ENCODE measurements at regions not wholly inside any gene's neighbourhood (a gene's known extent, or its start where the extent isn't known, plus 50 kb on each side); places are given as distances from the start of the nearest gene placed in this dataset.

DNA sequence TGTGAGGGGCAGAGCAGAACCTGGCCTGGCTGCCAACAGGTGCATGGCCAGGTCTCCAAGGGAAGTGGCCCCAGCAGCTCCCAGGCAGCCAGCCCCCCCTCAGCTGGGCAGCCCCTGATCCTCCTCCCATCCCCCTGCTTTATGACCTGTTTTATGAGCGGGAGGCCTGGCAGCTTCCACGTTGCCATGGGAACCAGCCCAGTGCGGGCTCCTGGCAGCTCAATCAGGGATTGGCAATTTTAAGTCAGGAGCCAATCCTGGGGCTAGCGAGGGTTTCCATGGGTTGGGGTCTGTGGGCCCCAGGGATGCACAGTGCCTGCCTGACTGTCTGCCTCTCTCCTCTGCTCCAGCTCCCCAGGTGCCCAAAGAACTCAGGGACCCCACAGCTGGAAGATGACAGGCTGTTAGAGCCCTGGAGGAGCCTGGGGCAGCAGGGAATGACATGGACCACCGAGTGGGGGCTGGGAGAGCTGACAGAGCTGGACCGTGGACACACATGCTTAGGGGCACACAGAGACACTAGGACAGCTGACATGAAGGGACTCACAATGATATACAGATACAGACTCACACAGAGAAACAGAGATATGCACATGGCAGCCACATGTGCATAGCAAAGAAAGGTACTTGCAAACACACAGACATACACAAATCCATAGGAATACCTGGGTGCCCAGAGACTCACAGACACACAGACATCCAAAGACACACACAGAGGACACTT lies 56.5 kb upstream of the SIRPA start:
- DNase-seq (ENCODE audit: low read depth, low spot score), result no peak
- peaks cover 25% of the 10 kb centered on the region for H3K9me3 ChIP-seq (ENCODE audit: insufficient read depth, low read length)
- H3K36me3 ChIP-seq (ENCODE audit: insufficient read depth, insufficient read length, low read length), result no peaks in the 10 kb centered on the region
- H3K4me3 ChIP-seq (ENCODE audit: insufficient read length, low read depth), result no peak overlapping the region
- H3K4me1 ChIP-seq (ENCODE audit: insufficient read depth, insufficient read length), result peaks cover 3% of the 10 kb centered on the region
- no peaks in the 10 kb centered on the region for H3K27me3 ChIP-seq (ENCODE audit: insufficient read depth, insufficient read length)
- H3K9ac ChIP-seq (ENCODE audit: insufficient read length, low read depth), result no peak overlapping the region
- TF ChIP-seq ZNF274 (IDR thresholded peaks at IDR 0.05; ENCODE audit: low read depth, low read length) (no peak), YY1 (IDR thresholded peaks at IDR 0.05; ENCODE audit: insufficient read depth, insufficient read length) (no peak), SUZ12 (IDR thresholded peaks at IDR 0.05; ENCODE audit: extremely low read depth, insufficient read depth, insufficient read length) (no peak)

DNA sequence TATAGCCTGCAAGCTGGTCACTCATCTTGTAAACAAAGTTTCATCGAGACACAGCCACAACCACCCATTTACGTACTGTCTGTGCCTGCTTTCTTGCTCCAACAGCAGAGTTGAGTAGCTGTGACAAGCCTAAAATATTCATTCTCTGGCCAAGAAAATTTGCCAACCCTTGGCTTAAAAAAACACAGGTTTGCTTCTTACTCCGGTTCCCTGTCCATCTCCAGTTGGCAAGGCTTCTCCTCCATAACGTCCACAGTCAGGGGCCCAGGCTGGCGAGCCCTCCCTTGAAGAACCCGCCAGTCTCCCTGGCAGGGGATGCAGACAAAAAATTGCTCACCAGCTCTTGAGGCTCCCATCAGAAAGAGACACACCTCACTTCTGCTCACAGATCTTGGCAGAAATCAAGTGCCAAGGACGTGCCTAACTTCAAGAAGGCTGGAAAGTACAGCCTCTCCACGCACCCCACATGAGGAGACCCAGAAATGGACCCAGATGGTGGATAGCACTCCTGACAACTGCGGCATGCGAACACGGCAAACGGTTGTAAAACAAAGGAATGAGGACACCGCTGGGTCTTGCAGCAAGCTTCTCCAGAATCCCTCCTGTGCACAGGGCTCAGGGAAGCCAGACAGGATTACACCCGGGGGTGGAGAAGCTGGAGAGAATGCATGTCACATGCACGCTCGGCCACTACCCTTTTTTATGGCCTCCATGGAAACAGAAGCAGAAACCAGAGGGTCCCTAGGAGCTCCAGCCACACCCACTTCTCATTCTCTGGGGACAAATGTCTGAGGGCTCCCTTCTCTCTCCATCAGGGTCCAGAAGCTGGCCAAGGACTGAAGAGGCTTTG lies 59.8 kb upstream of the SIRPA start:
- Histone ChIP-seq H3K9ac (ENCODE audit: insufficient read length, low read depth) (no peak overlapping the region), H3K27me3 (ENCODE audit: insufficient read depth, insufficient read length) (no peaks in the 10 kb centered on the region), H3K4me1 (ENCODE audit: insufficient read depth, insufficient read length) (peaks cover 7% of the 10 kb centered on the region), H3K9me3 (ENCODE audit: insufficient read depth, low read length) (peaks cover 21% of the 10 kb centered on the region), H3K4me3 (ENCODE audit: insufficient read length, low read depth) (no peak overlapping the region), H3K36me3 (ENCODE audit: insufficient read depth, insufficient read length, low read length) (no peaks in the 10 kb centered on the region)
- TF ChIP-seq ZNF274 (IDR thresholded peaks at IDR 0.05; ENCODE audit: low read depth, low read length) (no peak), SUZ12 (IDR thresholded peaks at IDR 0.05; ENCODE audit: extremely low read depth, insufficient read depth, insufficient read length) (no peak), YY1 (IDR thresholded peaks at IDR 0.05; ENCODE audit: insufficient read depth, insufficient read length) (no peak)
- DNase-seq (ENCODE audit: low read depth, low spot score), result no peak

DNA sequence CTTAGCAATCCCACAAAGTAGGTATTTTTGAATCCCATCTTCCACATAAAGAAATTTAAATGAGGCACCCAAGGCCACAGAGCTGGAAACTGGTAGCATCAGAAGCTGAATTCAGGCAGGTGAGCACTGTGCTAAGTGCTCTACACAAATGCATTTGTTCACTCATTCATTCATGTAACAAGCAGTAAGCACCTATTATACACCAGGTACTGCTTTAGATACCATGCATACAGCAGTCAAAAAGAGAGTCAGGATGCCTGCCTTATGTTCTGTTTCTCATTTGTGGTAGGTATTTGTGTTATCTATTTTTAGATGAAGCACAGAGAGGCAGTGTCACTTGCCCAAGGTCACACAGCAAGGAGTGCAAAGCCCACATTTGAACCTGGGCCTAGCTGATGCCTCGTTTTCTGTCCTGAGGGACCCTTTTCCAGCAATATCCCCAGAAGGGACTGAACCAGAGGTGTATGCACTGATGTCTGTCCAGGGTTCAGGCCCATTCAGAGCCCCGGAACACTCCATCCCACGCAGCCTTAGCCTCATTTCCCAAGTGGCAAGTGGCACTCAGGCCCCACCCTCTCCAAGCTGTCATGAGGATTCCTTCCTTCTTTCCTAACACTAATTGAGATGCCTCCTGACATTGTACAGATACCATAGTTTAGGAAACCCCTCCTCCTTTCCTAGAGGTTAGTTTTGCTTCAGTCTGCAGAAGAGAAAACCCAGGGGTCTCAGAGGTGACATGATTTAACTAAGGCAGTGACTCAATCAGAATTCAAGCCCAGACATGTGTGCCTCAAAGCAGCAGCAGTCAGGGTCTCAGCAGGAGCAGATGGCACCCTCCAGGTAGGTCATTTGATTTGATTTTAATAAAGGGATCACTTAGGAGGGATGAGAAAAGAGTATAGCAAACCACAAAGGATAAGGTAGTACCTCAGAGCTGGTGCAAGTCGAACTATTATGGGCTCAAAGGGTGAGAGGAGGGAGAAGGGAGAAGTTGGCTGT lies 61.2 kb upstream of the SIRPA start:
- TF ChIP-seq ZNF274 (IDR thresholded peaks at IDR 0.05; ENCODE audit: low read depth, low read length), result no peak
- TF ChIP-seq SUZ12 (IDR thresholded peaks at IDR 0.05; ENCODE audit: extremely low read depth, insufficient read depth, insufficient read length), result no peak
- TF ChIP-seq YY1 (IDR thresholded peaks at IDR 0.05; ENCODE audit: insufficient read depth, insufficient read length), result no peak
- DNase-seq (ENCODE audit: low read depth, low spot score), result no peak
- Histone ChIP-seq H3K9ac (ENCODE audit: insufficient read length, low read depth) (no peak overlapping the region), H3K4me3 (ENCODE audit: insufficient read length, low read depth) (no peak overlapping the region), H3K36me3 (ENCODE audit: insufficient read depth, insufficient read length, low read length) (no peaks in the 10 kb centered on the region), H3K9me3 (ENCODE audit: insufficient read depth, low read length) (peaks cover 8% of the 10 kb centered on the region; the same call in 1 of the 2 replicates), H3K27me3 (ENCODE audit: insufficient read depth, insufficient read length) (no peaks in the 10 kb centered on the region), H3K4me1 (ENCODE audit: insufficient read depth, insufficient read length) (peaks cover 8% of the 10 kb centered on the region)

DNA sequence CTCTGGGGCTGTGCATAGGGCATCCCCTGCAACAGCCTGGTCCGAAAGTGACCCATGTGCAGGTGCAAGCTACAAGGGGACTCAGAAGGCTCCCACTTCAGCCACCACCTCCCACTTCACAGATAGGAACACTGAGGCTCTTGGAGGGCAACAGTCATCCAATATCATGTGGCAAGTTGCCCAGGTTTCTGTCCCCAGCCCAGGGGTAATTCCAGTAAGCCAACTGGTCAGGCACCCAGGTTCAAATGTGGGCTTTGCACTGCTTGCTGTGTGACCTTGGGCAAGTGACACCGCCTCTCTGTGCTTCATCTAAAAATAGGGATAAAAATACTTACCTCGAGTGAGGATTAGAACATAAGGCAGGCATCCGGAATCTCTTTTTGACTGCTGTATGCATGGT lies 62.0 kb upstream of the SIRPA start:
- no peaks in the 10 kb centered on the region for H3K36me3 ChIP-seq (ENCODE audit: insufficient read depth, insufficient read length, low read length)
- H3K9ac ChIP-seq (ENCODE audit: insufficient read length, low read depth), result no peak overlapping the region
- peaks cover 8% of the 10 kb centered on the region for H3K4me1 ChIP-seq (ENCODE audit: insufficient read depth, insufficient read length)
- H3K9me3 ChIP-seq (ENCODE audit: insufficient read depth, low read length), result no peaks in the 10 kb centered on the region
- no peaks in the 10 kb centered on the region for H3K27me3 ChIP-seq (ENCODE audit: insufficient read depth, insufficient read length)
- no peak overlapping the region for H3K4me3 ChIP-seq (ENCODE audit: insufficient read length, low read depth)
- no peak for DNase-seq (ENCODE audit: low read depth, low spot score)
- TF ChIP-seq YY1 (IDR thresholded peaks at IDR 0.05; ENCODE audit: insufficient read depth, insufficient read length), result no peak
- TF ChIP-seq SUZ12 (IDR thresholded peaks at IDR 0.05; ENCODE audit: extremely low read depth, insufficient read depth, insufficient read length), result no peak
- TF ChIP-seq ZNF274 (IDR thresholded peaks at IDR 0.05; ENCODE audit: low read depth, low read length), result no peak

DNA sequence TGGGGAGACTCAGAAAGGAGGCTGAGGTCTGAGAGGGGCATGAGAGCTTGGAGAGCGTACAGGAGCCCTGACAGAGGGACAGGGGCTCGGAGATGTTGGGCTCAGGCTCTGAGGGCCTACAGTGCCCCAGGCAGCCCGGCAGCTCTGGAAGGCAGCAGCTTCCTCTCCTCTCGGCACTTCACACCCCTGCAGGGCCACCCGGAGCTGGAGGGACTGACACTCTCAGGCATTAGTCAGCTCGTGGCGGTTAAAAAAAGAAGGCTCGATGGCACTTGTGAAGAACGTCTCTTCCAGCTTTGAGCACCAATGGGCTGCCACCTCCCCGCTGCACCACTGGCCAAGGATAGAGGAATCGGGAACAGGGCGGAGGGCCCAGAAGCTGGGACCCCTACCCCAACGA lies 62.6 kb upstream of the SIRPA start:
- no peaks in the 10 kb centered on the region for H3K27me3 ChIP-seq (ENCODE audit: insufficient read depth, insufficient read length)
- DNase-seq (ENCODE audit: low read depth, low spot score), result no peak
- no peak overlapping the region for H3K9ac ChIP-seq (ENCODE audit: insufficient read length, low read depth)
- TF ChIP-seq SUZ12 (IDR thresholded peaks at IDR 0.05; ENCODE audit: extremely low read depth, insufficient read depth, insufficient read length), result no peak
- TF ChIP-seq ZNF274 (IDR thresholded peaks at IDR 0.05; ENCODE audit: low read depth, low read length), result no peak
- no peak for TF ChIP-seq YY1 (IDR thresholded peaks at IDR 0.05; ENCODE audit: insufficient read depth, insufficient read length)
- no peak overlapping the region for H3K4me3 ChIP-seq (ENCODE audit: insufficient read length, low read depth)
- no peaks in the 10 kb centered on the region for H3K9me3 ChIP-seq (ENCODE audit: insufficient read depth, low read length)
- no peaks in the 10 kb centered on the region for H3K36me3 ChIP-seq (ENCODE audit: insufficient read depth, insufficient read length, low read length)
- peaks cover 8% of the 10 kb centered on the region for H3K4me1 ChIP-seq (ENCODE audit: insufficient read depth, insufficient read length)

DNA sequence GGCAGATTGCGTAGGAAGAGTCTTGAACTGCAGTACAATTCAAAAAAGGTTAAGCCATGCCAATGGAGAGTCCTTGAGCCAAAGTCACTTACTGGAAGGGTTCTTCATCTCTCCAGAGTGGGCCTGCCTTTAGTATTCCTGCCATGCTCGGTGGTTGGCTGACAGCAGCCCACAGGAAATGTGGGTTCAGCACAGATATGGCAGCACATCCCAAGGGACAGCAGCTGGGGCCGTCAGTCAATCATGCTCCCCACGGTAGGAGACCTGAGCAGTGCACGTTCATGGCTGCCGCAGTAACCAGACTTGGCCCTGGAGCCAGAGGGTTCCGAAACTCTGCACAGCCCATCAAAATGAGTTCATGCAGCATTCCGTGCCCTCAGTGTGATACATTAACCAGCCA lies 63.6 kb upstream of the SIRPA start:
- Histone ChIP-seq H3K9me3 (ENCODE audit: insufficient read depth, low read length) (no peaks in the 10 kb centered on the region), H3K4me3 (ENCODE audit: insufficient read length, low read depth) (no peak overlapping the region), H3K27me3 (ENCODE audit: insufficient read depth, insufficient read length) (no peaks in the 10 kb centered on the region), H3K9ac (ENCODE audit: insufficient read length, low read depth) (no peak overlapping the region), H3K4me1 (ENCODE audit: insufficient read depth, insufficient read length) (peaks cover 7% of the 10 kb centered on the region), H3K36me3 (ENCODE audit: insufficient read depth, insufficient read length, low read length) (no peaks in the 10 kb centered on the region)
- TF ChIP-seq ZNF274 (IDR thresholded peaks at IDR 0.05; ENCODE audit: low read depth, low read length) (no peak), YY1 (IDR thresholded peaks at IDR 0.05; ENCODE audit: insufficient read depth, insufficient read length) (no peak), SUZ12 (IDR thresholded peaks at IDR 0.05; ENCODE audit: extremely low read depth, insufficient read depth, insufficient read length) (no peak)
- no peak for DNase-seq (ENCODE audit: low read depth, low spot score)
